Mucosa of descending colon (tissue), 3 donors: ENCODE measurements at regions not wholly inside any gene's neighbourhood (a gene's known extent, or its start where the extent isn't known, plus 50 kb on each side); places are given as distances from the start of the nearest gene placed in this dataset.

Experiments
- ATAC-seq: fragments of 200-7000 bp; cut with Tn5 transposase; one replicate; pipeline ENCODE4 v1.9.1; 2020; ENCODE audit warnings: mild to moderate bottlenecking, moderate library complexity
- DNase-seq, 3 donors: peaks; one replicate each; pipeline ENCODE4 v3.0.0-alpha.2; 2020
- H3K36me3 ChIP-seq: fragments of 200-600 bp; one replicate; pipeline ENCODE4 v1.8.0; 2021; ENCODE audit warnings: low read depth, mild to moderate bottlenecking
- H3K4me1 ChIP-seq: fragments of 200-600 bp; one replicate; pipeline ENCODE4 v1.8.0; 2021; ENCODE audit warnings: low read depth, mild to moderate bottlenecking
- H3K4me3 ChIP-seq: fragments of 200-600 bp; one replicate; pipeline ENCODE4 v1.8.0; 2021; ENCODE audit warnings: mild to moderate bottlenecking
- H3K9me3 ChIP-seq: fragments of 200-600 bp; one replicate; pipeline ENCODE4 v1.8.0; 2021; ENCODE audit warnings: mild to moderate bottlenecking
- CTCF ChIP-seq: fragments of 200-600 bp; IDR thresholded peaks from one replicate; pipeline ENCODE4 v1.8.0; 2022; ENCODE audit warnings: antibody characterized with exemption, mild to moderate bottlenecking
- intact Hi-C, 2 donors: fragments of 100-400 bp; cut with DNase I in 1 of 2; cut with micrococcal nuclease in 1 of 2; formaldehyde crosslinking; loops; one replicate each; pipeline versions ENCODE4 v1.11.0 to v1.11.1; 2022; cut with DNase I, micrococcal nuclease
- donor health status: DM: no; HTN: no; CAD: no; lungs with moderate emphysema.
- donor health status: DM: no; HTN: no; CAD: no.
- donor health status: DM: no; HTN: yes; CAD: no.

- intact Hi-C loops: no loop called here
- Histone ChIP-seq H3K9me3 (no peaks in the 10 kb centered on the region), H3K36me3 (no peaks in the 10 kb centered on the region), H3K4me1 (no peaks in the 10 kb centered on the region), H3K4me3 (no peak overlapping the region)
- no peak for DNase-seq
- TF ChIP-seq CTCF: no peak
- no peak for ATAC-seq
Observed at GRCh38 chr2:17148407-17149145, 369.7 kb downstream of the RAD51AP2 start.

GRCh38 chr2:17146358-17146757, 371.9 kb downstream of the RAD51AP2 start:
- intact Hi-C loops: no loop called here
- H3K4me1 ChIP-seq: no peaks in the 10 kb centered on the region

GRCh38 chr2:17136877-17137276, 381.4 kb downstream of the RAD51AP2 start:
- Histone ChIP-seq H3K36me3 (no peaks in the 10 kb centered on the region), H3K4me1 (no peaks in the 10 kb centered on the region), H3K9me3 (no peaks in the 10 kb centered on the region), H3K4me3 (no peak overlapping the region)
- intact Hi-C loops: no loop called here
- no peak for DNase-seq
- no peak for TF ChIP-seq CTCF
- no peak for ATAC-seq

More at GRCh38 chr2:17146358-17146757, 371.9 kb downstream of the RAD51AP2 start:
- H3K36me3 ChIP-seq: no peaks in the 10 kb centered on the region
- no peak for TF ChIP-seq CTCF
- no peak overlapping the region for H3K4me3 ChIP-seq
- H3K9me3 ChIP-seq: no peaks in the 10 kb centered on the region
- no peak for ATAC-seq
- no peak for DNase-seq

- no peak for ATAC-seq
Observed at GRCh38 chr2:17136231-17136630, 382.0 kb downstream of the RAD51AP2 start.

GRCh38 chr2:17135619-17136018, 382.6 kb downstream of the RAD51AP2 start:
- Histone ChIP-seq H3K4me3 (no peak overlapping the region), H3K36me3 (no peaks in the 10 kb centered on the region), H3K9me3 (no peaks in the 10 kb centered on the region), H3K4me1 (no peaks in the 10 kb centered on the region)
- ATAC-seq (no peak), DNase-seq (no peak)
- intact Hi-C loops: no loop called here
- TF ChIP-seq CTCF: no peak

More at GRCh38 chr2:17136231-17136630, 382.0 kb downstream of the RAD51AP2 start:
- Histone ChIP-seq H3K4me1 (no peaks in the 10 kb centered on the region), H3K36me3 (no peaks in the 10 kb centered on the region), H3K4me3 (no peak overlapping the region), H3K9me3 (no peaks in the 10 kb centered on the region)
- intact Hi-C loops: no loop called here
- DNase-seq: no peak
- TF ChIP-seq CTCF: no peak
